Neural progenitor cell (in vitro differentiated cells): ENCODE measurements at regions not wholly inside any gene's neighbourhood (a gene's known extent, or its start where the extent isn't known, plus 50 kb on each side); places are given as distances from the start of the nearest gene placed in this dataset.

Experiments
- EZH2 ChIP-seq: fragments of 200-600 bp; sonication (generic); IDR thresholded peaks from 2 replicates; pipeline ENCODE4 v1.6.1; 2017; ENCODE audit warnings: antibody characterized with exemption, mild to moderate bottlenecking, moderate library complexity
- EZH2phosphoT487 ChIP-seq: fragments of 200-600 bp; sonication (generic); IDR thresholded peaks from 2 replicates; pipeline ENCODE4 v1.6.1; 2017; ENCODE audit warnings: antibody characterized with exemption
- TF ChIP-seq, protein P1 (sequence below): fragments of 200-600 bp; sonication (generic); IDR thresholded peaks from 2 replicates; pipeline ENCODE4 v1.5.1; 2017; ENCODE audit warnings: antibody characterized with exemption, mild to moderate bottlenecking

- TF ChIP-seq, protein P1, sequence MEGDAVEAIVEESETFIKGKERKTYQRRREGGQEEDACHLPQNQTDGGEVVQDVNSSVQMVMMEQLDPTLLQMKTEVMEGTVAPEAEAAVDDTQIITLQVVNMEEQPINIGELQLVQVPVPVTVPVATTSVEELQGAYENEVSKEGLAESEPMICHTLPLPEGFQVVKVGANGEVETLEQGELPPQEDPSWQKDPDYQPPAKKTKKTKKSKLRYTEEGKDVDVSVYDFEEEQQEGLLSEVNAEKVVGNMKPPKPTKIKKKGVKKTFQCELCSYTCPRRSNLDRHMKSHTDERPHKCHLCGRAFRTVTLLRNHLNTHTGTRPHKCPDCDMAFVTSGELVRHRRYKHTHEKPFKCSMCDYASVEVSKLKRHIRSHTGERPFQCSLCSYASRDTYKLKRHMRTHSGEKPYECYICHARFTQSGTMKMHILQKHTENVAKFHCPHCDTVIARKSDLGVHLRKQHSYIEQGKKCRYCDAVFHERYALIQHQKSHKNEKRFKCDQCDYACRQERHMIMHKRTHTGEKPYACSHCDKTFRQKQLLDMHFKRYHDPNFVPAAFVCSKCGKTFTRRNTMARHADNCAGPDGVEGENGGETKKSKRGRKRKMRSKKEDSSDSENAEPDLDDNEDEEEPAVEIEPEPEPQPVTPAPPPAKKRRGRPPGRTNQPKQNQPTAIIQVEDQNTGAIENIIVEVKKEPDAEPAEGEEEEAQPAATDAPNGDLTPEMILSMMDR, result no peak
- no peak for TF ChIP-seq EZH2
- TF ChIP-seq EZH2phosphoT487, result no peak
These were observed 263.8 kb downstream of the MEIS1 start for GRCh38 chr2:66698576-66699239.
